HG03558 (cell line): ENCODE measurements at regions not wholly inside any gene's neighbourhood (a gene's known extent, or its start where the extent isn't known, plus 50 kb on each side); places are given as distances from the start of the nearest gene placed in this dataset.

Experiments
- ATAC-seq: cut with Tn5 transposase; IDR thresholded peaks from one replicate; pipeline ENCODE4 v1.9.1; 2021; ENCODE audit warnings: moderate number of reproducible peaks; ENCODE audit not compliant: unreplicated experiment; ENCODE audit errors: extremely low read depth

DNA sequence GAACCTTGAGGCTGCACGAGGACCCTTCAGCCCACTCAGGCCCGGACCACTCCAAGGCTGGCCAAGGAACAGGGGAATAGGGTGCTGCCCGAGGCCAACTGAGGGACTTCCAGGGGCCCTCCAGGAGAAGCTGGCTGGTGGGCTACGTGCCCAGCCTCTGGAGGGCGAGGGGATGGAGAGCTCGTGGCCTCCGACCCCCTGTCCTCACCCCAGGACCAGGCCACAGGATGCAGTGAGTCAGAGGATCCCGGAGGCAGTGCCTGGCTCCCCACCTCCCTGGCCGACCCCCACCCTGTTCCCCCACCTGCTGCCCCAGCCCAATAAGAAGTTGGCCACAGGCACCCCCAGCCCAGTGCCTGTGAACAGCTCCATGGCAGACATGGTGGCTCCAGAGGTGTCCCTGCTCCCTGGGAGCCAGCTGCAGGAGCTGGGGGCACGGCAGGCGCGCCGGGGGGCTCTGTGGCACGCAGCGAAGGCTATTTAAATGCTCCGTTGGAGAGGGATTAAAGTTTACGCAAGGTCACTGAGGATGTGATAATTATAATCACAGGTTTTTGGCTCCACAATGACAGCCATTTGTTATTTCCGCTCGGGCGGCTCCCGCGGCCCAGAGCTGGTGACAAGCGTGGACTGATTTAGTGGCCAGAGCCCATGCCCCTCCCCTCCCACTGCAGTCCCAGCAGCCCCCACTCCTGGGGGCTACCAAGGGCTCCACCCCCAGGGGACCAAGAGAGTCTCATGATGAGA lies 95.7 kb upstream of the NKX1-1 start:
- no peak for ATAC-seq

DNA sequence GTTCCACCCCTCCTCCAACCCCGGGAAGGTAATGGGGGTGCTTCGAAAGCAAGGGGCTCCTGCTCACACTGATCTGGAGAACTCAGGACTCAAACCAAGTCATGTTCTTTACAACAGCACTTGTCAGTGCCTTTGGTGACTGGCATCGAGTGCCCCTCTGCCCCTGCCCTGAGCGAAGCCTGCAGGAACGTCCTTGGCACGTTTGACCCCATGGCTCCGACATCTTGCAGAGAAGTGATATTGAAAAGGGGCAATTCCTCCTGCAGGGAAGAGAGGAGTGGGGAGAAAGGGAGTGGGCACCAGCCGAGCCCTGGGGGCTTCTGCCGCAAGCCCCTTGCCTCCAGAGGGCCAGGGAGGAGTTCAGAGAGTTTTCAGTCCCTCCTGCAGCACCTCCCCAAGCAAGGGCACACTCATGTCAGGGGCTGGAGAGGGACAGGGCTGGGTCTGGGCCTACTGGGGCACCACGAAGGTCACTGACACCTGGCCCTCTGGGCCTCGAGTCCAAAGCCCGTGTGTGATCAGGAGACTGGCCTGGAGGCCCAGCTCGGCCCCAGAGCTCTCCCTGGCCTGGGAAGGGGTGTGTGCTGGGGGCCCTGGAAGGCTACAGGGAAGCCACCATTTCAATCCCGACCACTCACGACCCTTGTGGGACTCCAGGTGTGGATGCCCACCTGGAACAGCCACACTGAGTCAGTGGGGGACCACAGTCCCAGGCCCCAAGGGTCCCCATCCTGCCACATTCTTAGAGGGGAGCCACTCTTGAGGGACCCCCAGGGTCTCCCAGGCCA lies 94.9 kb upstream of the NKX1-1 start:
- no peak for ATAC-seq

- no peak for ATAC-seq
These were observed 94.2 kb upstream of the NKX1-1 start for GRCh38 chr4:1500231-1500965.

DNA sequence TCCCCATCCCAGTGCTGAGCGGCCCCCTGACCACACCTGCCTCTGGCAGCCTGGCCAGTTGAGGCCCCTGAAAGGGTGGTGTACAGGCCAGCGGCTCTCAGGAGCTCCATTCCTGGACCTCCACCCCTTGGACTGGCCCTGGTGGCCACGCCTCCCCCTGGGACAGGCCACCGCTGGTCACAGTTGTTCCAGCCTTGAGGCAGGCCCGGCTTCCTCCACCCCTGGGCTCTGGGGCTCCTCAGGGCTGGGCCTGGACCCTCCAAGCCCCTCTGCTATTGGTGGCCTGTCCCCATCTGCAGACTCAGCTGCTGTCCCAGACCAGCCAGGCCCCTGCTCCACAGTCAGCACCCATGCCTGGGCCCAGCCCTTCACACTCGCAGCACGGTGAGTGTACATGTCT lies 93.2 kb upstream of the NKX1-1 start:
- no peak for ATAC-seq

DNA sequence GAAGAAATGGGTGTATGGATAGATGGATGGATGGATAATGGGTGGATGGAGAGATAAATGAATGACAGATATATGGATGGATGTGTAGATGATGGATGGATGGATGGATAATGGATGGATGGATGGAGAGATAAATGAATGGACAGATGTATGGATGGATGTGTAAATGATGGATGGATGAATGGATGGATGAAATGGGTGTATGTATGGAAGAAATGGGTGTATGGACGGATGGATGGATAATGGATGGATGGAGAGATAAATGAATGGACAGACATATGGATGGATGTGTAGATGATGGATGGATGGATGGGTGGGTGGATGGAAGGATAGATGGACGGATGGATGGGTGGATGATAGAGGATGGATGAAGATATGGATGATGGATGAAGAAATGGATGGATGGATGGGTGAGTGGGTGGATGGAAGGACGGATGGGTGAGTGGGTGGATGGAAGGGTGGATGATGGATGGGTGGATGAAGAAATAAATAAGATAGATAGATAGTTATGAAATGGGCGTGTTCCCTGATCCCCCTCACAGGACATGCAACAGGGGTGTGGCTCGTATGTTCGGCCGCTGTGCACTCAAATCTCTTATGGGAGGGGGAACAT lies 91.1 kb upstream of the NKX1-1 start:
- no peak for ATAC-seq

DNA sequence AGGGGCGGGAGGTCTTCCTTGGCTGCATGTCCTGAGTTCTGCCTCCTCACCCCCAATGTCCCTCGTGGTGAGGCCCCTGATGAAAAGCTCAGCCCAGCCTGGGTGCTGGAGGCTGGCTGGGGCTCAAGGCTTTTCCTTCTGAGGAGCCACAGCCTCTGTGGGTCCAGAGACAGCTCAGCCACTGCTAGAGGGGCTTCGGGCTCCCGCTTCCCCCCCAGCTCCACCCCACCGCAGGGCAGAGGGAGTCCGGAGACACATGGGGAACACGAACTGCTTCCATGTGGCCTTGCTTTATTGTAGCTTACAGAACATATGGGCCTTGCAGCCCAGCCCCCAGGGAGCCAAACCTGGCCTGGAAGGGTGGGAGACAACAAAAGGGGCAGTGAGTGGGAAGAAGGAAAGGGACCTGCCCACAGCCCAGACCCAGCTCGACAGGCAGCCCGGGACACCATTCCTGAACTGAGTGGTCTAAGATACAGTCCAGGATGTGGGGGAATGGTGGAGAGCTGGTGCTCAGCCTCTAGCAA lies 89.9 kb upstream of the NKX1-1 start:
- ATAC-seq: no peak

DNA sequence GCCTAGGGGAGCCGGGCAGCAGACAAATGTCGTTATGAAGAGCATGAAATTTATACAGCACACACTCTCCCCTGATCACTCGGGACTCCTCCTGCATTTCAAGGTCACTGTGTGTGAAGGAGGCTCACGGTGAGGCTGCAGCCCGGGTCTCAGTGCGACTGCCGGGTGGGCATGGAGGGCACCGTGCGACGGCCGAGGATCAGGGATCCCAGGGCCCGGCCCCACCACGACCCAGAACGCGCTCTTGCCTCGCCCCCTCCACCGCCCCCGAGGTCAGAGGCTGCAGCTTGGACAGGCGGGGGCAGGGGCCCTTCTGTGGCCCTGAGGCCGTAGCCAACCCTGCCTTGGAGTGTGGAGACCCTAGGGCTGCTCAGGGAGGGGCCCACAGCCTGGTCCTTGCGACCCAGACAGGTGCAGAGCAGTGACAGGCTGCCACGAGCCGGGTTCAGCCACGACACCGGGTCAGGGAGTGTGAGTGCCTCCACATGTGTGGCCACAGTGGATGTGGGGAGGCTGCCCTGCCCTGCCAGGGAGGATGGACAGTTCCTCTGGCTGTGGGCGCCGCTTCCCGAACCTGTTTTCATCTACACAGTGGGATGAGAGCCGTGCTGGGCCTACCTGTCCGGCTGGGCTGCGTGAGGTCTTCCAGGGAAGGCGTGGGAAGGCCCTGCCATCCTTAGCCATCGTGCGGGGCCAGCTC lies 89.3 kb upstream of the NKX1-1 start:
- ATAC-seq: no peak

DNA sequence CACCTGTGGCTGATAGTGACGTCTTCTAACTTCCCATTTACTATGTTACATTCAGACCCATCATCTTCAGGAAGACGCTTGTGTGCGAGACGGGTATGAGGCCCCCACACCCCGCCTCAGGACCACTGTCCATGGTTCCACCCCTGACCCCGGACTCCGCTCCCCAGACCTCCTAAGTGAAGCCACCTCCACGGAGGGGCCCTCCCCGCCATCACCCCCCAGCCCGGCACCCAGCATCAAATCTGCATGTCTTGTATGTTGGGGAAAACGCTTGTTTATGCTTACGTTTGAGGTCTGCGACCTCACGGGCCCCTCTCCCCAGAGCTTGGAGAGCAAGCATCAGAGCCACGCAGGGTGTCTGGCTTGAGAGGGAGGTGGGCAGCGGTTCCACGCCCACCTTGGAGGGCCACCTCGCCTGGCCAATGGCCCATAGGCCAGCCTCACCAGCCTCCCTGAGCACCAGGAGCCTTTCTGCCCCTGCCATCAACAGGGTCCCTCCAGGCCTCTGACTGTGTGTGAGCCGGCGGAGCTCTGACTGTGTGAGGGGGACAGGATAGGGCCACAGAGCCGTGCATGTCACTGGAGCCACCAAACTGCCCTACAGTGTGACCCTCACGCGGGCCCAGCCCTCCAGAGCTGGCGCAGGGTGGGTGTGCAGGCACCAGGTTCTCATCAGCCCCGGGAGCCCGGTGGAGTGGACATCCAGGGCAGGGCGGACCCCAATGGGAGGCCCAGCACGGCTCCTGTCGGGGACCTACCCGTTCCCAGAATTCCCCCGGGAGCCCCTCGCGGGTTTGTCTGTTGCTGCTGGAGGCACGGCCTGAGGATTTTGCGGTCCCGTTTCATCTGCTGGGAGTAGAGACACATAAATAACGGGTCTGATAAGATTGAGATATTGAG lies 88.4 kb upstream of the NKX1-1 start:
- no peak for ATAC-seq

- no peak for ATAC-seq
These were observed 87.5 kb upstream of the NKX1-1 start for GRCh38 chr4:1493540-1494287.

- ATAC-seq: no peak
These were observed 86.7 kb upstream of the NKX1-1 start for GRCh38 chr4:1492651-1493539.

DNA sequence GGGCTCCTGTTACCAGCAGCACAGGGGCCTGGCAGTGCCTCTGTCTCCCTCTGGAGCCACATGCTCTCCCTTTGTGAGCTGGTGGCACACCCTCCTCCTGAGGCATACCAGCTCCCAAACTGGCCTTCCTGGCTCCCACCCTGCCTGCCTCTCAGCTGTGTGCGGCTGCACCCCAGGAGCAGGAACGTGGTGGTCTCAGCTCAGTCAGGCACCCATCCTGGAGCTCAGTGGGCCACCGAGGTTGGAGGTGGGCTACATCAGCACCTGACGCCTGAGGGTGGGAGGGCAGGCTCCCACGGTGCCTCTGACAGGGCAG lies 85.9 kb upstream of the NKX1-1 start:
- no peak for ATAC-seq

DNA sequence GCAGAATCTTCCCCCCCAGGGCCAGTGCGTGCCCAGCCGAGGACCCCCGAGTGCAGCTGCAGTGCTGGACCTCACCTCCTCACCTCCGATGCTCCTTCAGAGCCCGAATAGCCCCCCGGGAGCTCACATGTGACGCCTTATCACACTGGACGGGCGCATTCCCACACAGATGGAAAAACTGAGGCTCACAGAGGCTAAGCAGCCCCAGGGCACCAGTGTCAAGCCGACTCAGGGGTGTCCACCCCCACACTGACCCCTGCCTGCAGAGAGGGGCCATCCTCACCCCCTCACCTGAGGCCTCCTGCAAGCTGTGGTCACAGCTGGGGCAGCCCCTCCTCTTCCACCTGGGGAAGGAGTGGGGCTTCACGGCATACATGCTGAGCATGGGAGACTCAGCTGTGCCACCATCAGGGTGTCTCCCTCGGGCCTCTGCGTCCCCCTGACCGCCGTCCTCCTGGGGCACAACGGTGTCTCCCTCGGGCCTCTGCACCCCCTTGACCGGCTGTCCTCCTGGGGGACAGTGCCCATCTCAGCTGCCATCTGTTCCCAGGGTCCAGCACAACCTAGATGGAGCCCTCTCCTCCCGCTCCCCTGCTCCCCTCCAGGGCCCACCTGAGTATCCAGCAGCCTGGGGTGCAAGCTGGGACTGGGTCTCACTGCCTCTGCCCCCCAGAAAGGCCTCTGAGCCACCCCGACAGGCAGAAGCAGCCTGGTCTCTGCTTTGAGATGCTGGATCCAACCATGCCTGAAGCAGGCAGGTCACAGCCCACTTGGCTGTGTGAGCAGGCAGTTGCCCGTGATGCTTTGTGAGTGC lies 85.3 kb upstream of the NKX1-1 start:
- ATAC-seq: no peak

DNA sequence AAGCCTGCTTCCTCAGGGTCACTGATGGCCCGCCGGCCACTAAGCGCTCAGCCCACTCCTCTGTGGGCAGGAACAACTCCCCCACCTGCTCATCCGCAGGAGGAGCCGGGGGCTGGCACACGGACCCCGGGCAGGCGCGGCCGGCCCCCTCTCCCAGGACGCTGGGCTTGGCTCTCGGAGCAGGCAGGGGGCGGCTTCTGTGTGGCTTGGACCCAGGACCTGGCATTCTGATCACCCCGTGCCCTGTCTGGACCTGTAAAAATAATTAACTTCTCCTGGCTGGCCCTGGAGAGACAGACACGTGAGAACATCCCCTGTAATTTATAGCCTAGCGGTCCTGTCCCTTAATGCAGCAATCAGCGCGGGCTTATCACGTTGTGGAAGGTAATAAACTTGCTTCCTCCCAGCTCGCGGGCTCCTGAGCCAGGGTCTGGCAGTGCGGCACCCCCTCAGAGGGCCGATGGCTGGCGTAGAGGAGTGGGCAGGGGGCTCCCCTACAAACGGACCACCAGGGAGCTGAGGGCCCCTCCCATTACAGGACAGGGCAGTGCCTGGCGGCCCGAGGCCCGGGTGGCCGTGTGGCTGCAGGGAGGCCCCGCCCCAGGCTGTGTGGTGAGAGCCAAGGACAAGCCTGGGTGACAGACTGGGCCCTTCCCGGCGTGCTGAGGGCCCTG lies 84.5 kb upstream of the NKX1-1 start:
- no peak for ATAC-seq

GRCh38 chr4:1490011-1490653 lies 83.9 kb upstream of the NKX1-1 start:
- no peak for ATAC-seq

- no peak for ATAC-seq
These were observed 83.4 kb upstream of the NKX1-1 start for GRCh38 chr4:1489639-1489995.
